Caco-2 (cell line): ENCODE measurements at regions not wholly inside any gene's neighbourhood (a gene's known extent, or its start where the extent isn't known, plus 50 kb on each side); places are given as distances from the start of the nearest gene placed in this dataset.

Experiments
- BruUV-seq: library from RNA; stranded (reverse); fragments of 400-500 nt; replicated peaks from 2 replicates; lab custom pipeline; 2021; lab: Mats Ljungman, UMichigan
- CTCF ChIA-PET: fragments of 300-600 bp; sonication (Branson Sonifier 250); formaldehyde crosslinking; loops from one replicate; lab custom pipeline; 2022; ENCODE audit warnings: antibody characterized with exemption; lab: Charles Lee
- POLR2A ChIA-PET: fragments of 300-600 bp; sonication (Branson Sonifier 250); formaldehyde crosslinking; loops from one replicate; lab custom pipeline; 2022; ENCODE audit warnings: antibody characterized with exemption; lab: Charles Lee
- DNase-seq, 2 experiments: peaks; one replicate each; pipeline versions ENCODE4 v3.0.0 to v3.0.0-alpha.2; 2020 to 2022
- H3K27me3 ChIP-seq: replicated peaks from 2 replicates; pipeline ENCODE4 v1.6.0; 2011; ENCODE audit warnings: low read length; ENCODE audit not compliant: control insufficient read depth, insufficient read depth
- H3K36me3 ChIP-seq: 2 replicates; pipeline ENCODE4 v1.5.1; 2011; ENCODE audit warnings: low read length; ENCODE audit not compliant: control insufficient read depth, insufficient read depth
- H3K4me1 ChIP-seq: fragments of 250-450 bp; sonication (Bioruptor Pico); 2 replicates; pipeline ENCODE4 v1.5.1; 2020; ENCODE audit warnings: mild to moderate bottlenecking
- H3K4me3 ChIP-seq: 2 replicates; pipeline ENCODE4 v1.5.1; 2011; ENCODE audit warnings: low read depth, mild to moderate bottlenecking, control low read depth, low read length
- H3K9me3 ChIP-seq: fragments of 250-450 bp; sonication (Bioruptor Pico); 2 replicates; pipeline ENCODE4 v1.5.1; 2020; ENCODE audit warnings: mild to moderate bottlenecking, moderate library complexity
- H3K27ac Mint-ChIP-seq: one replicate; pipeline ENCODE4 v1.8.0; 2022; ENCODE audit warnings: mixed read lengths; ENCODE audit not compliant: unreplicated experiment
- H3K27me3 Mint-ChIP-seq: one replicate; pipeline ENCODE4 v1.8.0; 2022; ENCODE audit warnings: mixed read lengths; ENCODE audit not compliant: insufficient read depth, unreplicated experiment
- H3K36me3 Mint-ChIP-seq: one replicate; pipeline ENCODE4 v1.8.0; 2022; ENCODE audit warnings: mild to moderate bottlenecking, mixed read lengths; ENCODE audit not compliant: insufficient read depth, unreplicated experiment
- H3K4me1 Mint-ChIP-seq: one replicate; pipeline ENCODE4 v1.8.0; 2022; ENCODE audit warnings: low read depth, mixed read lengths; ENCODE audit not compliant: unreplicated experiment
- H3K4me3 Mint-ChIP-seq: one replicate; pipeline ENCODE4 v1.8.0; 2022; ENCODE audit warnings: mild to moderate bottlenecking, moderate library complexity, mixed read lengths; ENCODE audit not compliant: unreplicated experiment
- H3K9me3 Mint-ChIP-seq: one replicate; pipeline ENCODE4 v1.8.0; 2022; ENCODE audit warnings: mixed read lengths; ENCODE audit not compliant: unreplicated experiment
- intact Hi-C: fragments of 100-400 bp; cut with micrococcal nuclease; formaldehyde crosslinking; loops from one replicate; pipeline ENCODE4 v1.10.0; 2022; ENCODE audit not compliant: unreplicated experiment
- TF ChIP-seq, protein P1 (sequence below), 2 experiments: fragments of 200-600 bp in 1 of 2; IDR thresholded peaks; 1 replicate in 1 of 2; 2 replicates in 1 of 2; pipeline versions ENCODE4 v1.5.1 to v1.8.0; 2011 to 2022; ENCODE audit warnings: antibody characterized with exemption in 1 of 2, control low read depth in 1 of 2, inconsistent platforms in 1 of 2, low read depth in 1 of 2, low read length in 1 of 2, mild to moderate bottlenecking in 1 of 2, moderate library complexity in 1 of 2; ENCODE audit not compliant: insufficient read depth in 1 of 2, severe bottlenecking in 1 of 2, unreplicated experiment in 1 of 2

DNA sequence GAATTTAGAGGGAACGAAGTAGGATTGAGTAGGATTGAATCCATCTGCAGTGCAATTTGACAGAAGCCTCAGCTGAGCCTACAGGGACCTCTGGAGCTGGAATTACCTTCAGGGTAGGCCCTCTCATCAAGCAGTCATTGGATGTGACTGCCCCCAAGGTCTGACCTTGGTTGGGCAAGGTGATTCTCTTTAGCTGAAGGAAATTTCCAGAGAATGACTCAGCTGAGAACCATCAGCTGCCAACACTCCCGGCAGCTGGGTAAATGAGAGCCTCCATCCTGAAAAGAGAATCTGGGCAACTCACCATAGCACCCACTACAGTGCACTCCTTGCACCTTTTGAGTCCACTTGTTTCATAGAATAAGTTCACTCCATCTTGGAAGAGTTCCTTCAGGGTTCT lies 113.5 kb upstream of the MED13 start:
- TF ChIP-seq, protein P1, sequence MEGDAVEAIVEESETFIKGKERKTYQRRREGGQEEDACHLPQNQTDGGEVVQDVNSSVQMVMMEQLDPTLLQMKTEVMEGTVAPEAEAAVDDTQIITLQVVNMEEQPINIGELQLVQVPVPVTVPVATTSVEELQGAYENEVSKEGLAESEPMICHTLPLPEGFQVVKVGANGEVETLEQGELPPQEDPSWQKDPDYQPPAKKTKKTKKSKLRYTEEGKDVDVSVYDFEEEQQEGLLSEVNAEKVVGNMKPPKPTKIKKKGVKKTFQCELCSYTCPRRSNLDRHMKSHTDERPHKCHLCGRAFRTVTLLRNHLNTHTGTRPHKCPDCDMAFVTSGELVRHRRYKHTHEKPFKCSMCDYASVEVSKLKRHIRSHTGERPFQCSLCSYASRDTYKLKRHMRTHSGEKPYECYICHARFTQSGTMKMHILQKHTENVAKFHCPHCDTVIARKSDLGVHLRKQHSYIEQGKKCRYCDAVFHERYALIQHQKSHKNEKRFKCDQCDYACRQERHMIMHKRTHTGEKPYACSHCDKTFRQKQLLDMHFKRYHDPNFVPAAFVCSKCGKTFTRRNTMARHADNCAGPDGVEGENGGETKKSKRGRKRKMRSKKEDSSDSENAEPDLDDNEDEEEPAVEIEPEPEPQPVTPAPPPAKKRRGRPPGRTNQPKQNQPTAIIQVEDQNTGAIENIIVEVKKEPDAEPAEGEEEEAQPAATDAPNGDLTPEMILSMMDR (IDR thresholded peaks at IDR 0.05; ENCODE audit: insufficient read depth in 1 of 2, low read depth in 1 of 2, low read length in 1 of 2, severe bottlenecking in 1 of 2, unreplicated experiment in 1 of 2), result no peak
- peak in 1 of 2 experiments; percentile 45 for DNase-seq
- ChIA-PET POLR2A (no interaction called here), CTCF (interaction anchor here (2.4 kb wide), 1 partner anchor 69 kb away, joined by 20 read pairs; no protein-coding TSS in a partner anchor)
- Mint-ChIP-seq H3K4me3 (no peak overlapping the region), H3K27me3 (no peaks in the 10 kb centered on the region), H3K9me3 (no peaks in the 10 kb centered on the region), H3K27ac (no peak overlapping the region), H3K36me3 (no peaks in the 10 kb centered on the region), H3K4me1 (no peaks in the 10 kb centered on the region)
- peaks cover 14% of the 10 kb centered on the region for H3K4me1 ChIP-seq
- BruUV-seq, result no TSS peak
- H3K9me3 ChIP-seq, result peaks cover 9% of the 10 kb centered on the region
- no peaks in the 10 kb centered on the region for H3K36me3 ChIP-seq
- intact Hi-C loops, result no loop called here
- no peaks in the 10 kb centered on the region for H3K27me3 ChIP-seq
- H3K4me3 ChIP-seq, result no peak overlapping the region

DNA sequence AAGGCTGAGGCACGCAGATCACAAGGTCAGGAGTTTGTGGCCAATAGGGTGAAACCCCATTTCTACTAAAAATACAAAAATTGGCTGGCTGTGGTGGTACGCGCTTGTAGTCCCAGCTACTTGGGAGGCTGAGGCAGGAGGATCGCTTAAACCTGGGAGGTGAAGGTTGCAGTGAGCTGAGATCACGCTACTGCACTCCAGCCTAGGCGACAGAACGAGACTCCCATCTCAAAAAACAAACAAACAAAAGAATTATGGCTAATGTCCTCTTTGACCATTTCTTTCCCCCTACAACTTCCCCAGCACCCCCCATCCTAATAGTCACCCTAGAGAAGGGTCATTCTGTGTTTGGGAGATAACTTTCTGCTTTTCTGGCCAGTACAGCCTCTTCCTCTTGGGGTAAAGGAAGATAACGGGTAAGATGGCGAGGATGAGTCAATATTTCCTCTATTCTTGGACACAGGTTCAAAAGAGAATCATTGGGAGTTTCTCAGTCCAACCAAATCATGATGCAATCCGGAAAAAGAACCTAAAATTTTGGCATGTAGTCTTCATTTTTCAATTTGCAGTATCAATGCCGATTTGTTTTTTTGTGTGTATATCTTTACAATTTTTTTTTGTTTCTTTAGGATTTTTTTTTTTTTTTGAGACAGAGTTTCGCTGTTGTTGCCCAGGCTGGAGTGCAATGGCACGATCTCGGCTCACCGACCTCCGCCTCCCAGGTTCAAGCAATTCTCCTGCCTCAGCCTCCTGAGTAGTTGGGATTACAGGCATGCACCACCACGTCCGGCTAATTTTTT lies 107.6 kb upstream of the MED13 start:
- H3K36me3 ChIP-seq, result no peaks in the 10 kb centered on the region
- no peak for DNase-seq
- intact Hi-C loops, result no loop called here
- Mint-ChIP-seq H3K4me1 (peaks cover 13% of the 10 kb centered on the region), H3K4me3 (no peak overlapping the region), H3K36me3 (no peaks in the 10 kb centered on the region), H3K9me3 (no peaks in the 10 kb centered on the region), H3K27ac (no peak overlapping the region), H3K27me3 (no peaks in the 10 kb centered on the region)
- no TSS peak for BruUV-seq
- POLR2A ChIA-PET, result no interaction called here
- peaks cover 7% of the 10 kb centered on the region for H3K4me1 ChIP-seq
- no peak overlapping the region for H3K4me3 ChIP-seq
- H3K9me3 ChIP-seq, result no peaks in the 10 kb centered on the region
- no peaks in the 10 kb centered on the region for H3K27me3 ChIP-seq
- CTCF ChIA-PET, result no interaction called here
- TF ChIP-seq, protein P1 (IDR thresholded peaks at IDR 0.05; ENCODE audit: insufficient read depth in 1 of 2, low read depth in 1 of 2, low read length in 1 of 2, severe bottlenecking in 1 of 2, unreplicated experiment in 1 of 2), result no peak

DNA sequence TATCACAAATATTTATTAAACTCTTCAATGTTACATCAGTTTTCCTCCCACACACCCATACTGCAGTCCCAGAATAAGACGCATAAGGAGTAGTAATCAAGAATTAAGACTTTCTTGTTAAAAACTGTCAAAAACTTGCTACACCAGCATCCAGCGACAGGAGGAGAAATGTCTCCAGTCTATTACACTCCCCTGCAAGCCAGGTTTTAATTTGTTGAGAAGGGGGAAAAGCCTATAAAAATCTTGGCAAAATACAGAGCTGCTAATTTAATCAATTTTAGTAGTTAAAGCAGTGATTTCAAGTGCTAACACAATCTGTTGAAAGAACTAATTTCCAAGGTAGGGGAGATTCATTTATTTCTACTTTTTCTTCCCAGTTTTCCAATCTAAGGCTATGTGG lies 102.0 kb upstream of the MED13 start:
- H3K27me3 ChIP-seq, result no peaks in the 10 kb centered on the region
- H3K36me3 Mint-ChIP-seq, result no peaks in the 10 kb centered on the region
- no peaks in the 10 kb centered on the region for H3K27me3 Mint-ChIP-seq
- CTCF ChIA-PET, result no interaction called here
- POLR2A ChIA-PET, result no interaction called here
- H3K27ac Mint-ChIP-seq, result peak overlapping the region; percentile 55
- intact Hi-C loops, result no loop called here
- no peaks in the 10 kb centered on the region for H3K36me3 ChIP-seq
- TF ChIP-seq, protein P1 (IDR thresholded peaks at IDR 0.05; ENCODE audit: insufficient read depth in 1 of 2, low read depth in 1 of 2, low read length in 1 of 2, severe bottlenecking in 1 of 2, unreplicated experiment in 1 of 2), result no peak
- no peak overlapping the region for H3K4me3 Mint-ChIP-seq
- H3K9me3 Mint-ChIP-seq, result peaks cover 10% of the 10 kb centered on the region
- no peak overlapping the region for H3K4me3 ChIP-seq
- peaks cover 7% of the 10 kb centered on the region; the same call in 1 of the 2 replicates for H3K9me3 ChIP-seq
- H3K4me1 ChIP-seq, result peaks cover 52% of the 10 kb centered on the region
- DNase-seq, result no peak
- H3K4me1 Mint-ChIP-seq, result peaks cover 36% of the 10 kb centered on the region
- BruUV-seq, result no TSS peak
